Activated CD4-positive, CD25-positive, alpha-beta regulatory T cell treated with anti-CD3 and anti-CD28 coated beads, Interleukin-2, amount 50 U/mL, for 24 hours (primary cell): ENCODE measurements at regions not wholly inside any gene's neighbourhood (a gene's known extent, or its start where the extent isn't known, plus 50 kb on each side); places are given as distances from the start of the nearest gene placed in this dataset.
"Not testable (repeated sequence)": the region's sequence is repeated elsewhere in the genome, so short reads cannot be mapped to it uniquely, and the experiment has no call there.

Source experiments
- ATAC-seq, 2 donors: fragments of 150-1000 bp; cut with Tn5 transposase; one replicate each; pipeline ENCODE4 v1.10.0; 2021; ENCODE audit warnings: mild to moderate bottlenecking in 1 of 2, moderate library complexity in 1 of 2

DNA sequence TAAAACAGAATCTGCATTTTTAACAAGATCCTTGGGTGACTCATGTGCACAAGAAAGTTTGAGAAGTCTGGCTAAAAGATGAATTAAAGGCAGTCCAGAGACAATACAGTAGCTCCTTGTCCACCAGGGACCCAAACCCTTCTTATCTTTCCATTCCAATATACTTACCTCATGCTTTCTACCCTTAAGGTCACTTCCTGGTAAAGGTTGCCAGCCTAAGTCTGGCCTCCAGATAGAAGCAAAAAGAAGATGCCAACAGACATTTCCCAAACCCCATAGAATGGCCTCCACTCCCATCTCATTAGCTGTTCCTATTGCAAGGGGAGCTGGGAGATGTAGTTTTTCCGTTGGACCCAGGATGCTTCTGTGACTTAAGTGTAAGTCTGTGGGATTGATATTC, 101.4 kb upstream of the XYLT1 start:
- ATAC-seq: no peak

GRCh38 chr16:17571499-17572093, 100.8 kb upstream of the XYLT1 start:
- no peak for ATAC-seq

GRCh38 chr16:17568239-17568638, 97.5 kb upstream of the XYLT1 start:
- no peak for ATAC-seq

DNA sequence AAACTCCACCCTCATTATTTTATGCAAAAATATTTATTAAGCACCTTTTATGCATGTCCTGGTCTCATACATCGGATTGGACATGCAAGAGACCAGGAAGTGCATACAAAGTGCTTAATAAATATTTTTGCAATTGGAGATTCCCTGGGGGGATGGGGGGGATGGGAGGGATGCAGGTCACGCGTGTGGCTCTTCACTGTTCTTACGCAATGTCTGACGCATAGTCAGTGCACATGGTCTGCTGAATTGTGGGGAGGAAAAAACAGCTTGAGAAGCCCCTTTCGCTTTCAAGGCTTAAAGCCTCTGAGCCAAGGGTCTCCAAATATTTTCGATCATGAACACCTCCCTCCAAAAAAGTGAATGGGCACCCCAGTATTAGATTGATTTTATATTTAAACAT, 96.7 kb upstream of the XYLT1 start:
- no peak for ATAC-seq

GRCh38 chr16:17566656-17567450, 96.1 kb upstream of the XYLT1 start:
- ATAC-seq: no peak

- ATAC-seq: no peak
These were observed 95.3 kb upstream of the XYLT1 start for GRCh38 chr16:17566075-17566474.

DNA sequence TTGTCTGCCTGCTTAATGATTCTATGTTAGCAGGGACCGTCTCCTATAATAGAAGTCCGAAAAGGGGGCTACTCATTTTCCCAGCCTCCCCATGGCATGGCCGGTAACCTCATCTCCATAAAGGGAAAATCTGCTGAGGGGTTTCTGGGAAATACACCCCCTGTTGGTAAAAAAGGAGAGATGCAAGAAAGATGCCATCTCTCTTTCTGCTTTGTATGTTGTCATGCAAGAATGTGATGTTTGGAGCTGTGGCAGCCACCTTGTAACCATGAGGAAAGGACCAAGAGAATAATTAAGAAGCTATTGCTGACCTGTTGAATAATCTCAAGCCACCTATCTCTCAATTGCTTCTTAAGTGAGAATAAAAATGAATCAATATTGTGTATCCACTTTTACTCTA, 94.8 kb upstream of the XYLT1 start:
- ATAC-seq: no peak

GRCh38 chr16:17564856-17565255, 94.1 kb upstream of the XYLT1 start:
- no peak for ATAC-seq

GRCh38 chr16:17563323-17564091, 92.7 kb upstream of the XYLT1 start:
- no peak for ATAC-seq

DNA sequence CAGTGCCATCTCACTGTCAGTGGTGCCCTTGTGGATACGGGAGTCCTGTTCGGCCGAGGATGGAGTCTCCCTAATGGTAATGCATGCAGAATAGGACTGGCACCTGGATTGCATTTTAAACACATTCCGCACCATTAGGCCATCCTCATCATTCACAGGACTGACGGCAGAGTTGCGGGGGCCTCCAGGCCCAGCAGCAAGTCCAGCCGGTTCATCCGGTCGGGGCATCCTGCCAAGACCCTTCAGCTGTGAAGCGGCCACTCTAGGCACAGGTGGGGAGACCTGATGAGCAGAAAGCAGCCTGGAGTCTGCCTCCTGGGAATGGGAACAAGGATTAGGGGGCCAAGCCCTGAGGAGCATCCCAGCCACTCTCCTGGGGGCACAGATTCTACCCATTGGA, 90.3 kb upstream of the XYLT1 start:
- ATAC-seq: no peak

- no peak for ATAC-seq
These were observed 89.8 kb upstream of the XYLT1 start for GRCh38 chr16:17560548-17560947.

- no peak for ATAC-seq
These were observed 88.6 kb upstream of the XYLT1 start for GRCh38 chr16:17559394-17559793.

DNA sequence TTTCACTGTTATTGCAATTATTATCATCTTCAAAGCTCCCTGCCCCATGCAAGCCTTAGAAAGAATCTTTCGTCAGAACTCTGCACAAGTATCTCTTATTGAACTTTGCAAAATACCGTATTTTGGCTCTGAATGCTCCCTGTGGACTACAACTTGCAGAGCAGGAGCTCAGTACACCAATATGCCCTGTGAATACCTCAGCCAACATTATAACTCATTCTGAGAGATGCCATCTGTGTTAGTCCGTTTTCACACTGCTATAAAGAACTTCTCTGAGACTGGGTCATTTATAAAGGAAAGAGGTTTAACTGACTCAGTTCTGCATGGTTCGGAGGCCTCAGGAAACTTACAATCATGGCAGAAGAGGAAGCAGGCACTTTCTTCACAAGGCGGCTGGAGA, 87.2 kb upstream of the XYLT1 start:
- ATAC-seq: no peak

- ATAC-seq: no peak
These were observed 86.7 kb upstream of the XYLT1 start for GRCh38 chr16:17557480-17557879.

DNA sequence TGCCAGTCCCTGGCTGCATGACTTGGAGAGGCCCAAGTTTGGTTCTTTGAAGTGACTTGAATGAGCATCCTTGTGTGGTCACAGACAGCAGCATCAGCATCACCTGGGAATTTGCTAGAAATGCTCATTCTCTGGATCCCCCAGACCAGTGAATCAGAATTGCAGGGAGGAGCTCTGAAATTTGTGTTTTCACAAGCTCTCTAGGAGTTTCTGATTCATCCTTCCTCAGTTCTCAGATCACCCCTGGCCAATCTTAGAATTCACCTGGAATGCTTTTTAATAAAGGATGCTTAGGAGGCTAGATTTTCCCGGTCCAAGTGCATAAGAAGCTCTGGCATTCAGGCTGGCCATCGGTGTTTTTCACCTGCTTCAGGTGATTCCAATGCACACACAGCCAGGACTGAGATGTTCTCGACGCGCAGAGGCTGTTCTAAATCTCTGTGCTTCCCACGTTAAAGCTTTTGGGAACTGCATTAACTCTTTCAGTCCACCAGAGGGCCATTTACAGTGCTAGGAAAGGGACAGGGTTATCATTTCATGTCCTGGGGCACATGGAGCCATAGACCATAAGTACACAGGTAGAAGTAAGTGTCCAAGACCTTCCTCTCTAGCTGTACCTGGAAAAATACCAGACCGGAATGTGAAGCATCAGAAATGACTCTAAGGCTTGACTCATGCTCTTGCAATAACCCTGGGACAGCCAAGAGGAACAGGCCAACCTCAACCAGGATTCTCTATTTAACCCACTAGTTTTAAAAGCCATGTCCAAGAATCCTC, 85.7 kb upstream of the XYLT1 start:
- ATAC-seq: no peak

DNA sequence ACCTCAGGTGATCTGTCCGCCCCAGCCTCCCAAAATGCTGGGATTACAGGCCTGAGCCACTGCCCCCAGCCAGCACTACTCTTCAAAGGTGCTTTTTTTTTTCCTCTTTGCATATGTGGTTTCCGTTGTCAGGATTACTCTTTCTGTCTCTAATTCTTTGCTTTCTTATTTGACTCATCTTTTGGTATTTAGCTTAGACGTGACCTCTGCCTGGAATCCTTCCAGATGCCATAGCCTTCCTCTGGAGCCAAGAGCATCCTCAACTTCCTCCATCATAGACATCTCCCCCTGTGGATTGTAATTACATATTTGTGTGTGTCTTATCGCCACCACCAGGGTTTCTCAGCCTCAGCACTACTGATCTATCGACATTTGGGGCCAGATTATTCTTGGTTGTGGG, 84.4 kb upstream of the XYLT1 start:
- no peak for ATAC-seq

GRCh38 chr16:17552351-17552750, 81.6 kb upstream of the XYLT1 start:
- no peak for ATAC-seq

- ATAC-seq: not testable (repeated sequence)
These were observed 80.9 kb upstream of the XYLT1 start for GRCh38 chr16:17551682-17552081.

DNA sequence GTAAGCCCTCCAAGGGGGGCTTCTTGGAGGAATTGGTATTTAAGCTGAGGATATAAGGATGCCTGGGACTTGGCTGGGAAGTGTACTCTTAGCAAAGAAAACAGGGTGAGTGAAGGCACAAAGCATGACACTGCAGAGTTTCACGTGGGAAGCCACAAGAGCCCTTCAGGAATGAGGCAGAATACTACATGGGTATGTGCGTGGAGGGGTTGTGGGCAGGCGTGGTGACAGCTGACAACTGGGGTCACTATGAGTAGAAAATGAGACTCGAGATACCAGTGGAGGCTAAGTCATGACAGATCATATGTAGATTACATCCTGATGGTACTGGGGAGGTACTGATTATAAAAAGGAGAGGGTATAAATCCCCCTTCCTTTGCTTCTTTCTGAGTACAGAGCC, 78.1 kb upstream of the XYLT1 start:
- no peak for ATAC-seq

DNA sequence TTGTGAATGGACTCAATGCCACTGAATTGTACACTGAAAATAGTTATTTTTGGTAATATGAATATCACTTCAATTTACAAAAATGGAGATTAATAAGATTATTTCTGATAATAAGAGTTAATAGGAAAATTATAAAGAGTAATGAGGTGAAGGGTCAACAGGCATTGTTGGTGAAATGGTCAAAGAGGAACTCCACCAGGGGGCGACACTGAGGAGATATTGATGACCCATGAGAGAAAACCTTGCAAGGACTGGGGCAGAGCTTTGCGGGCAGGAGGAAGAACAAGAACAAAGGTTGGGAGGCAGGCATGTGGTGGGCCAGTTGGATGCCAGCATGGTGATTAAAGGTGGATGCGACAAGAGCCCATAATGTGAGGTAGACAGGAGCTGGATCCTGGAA, 74.0 kb upstream of the XYLT1 start:
- no peak for ATAC-seq

GRCh38 chr16:17544304-17544703, 73.5 kb upstream of the XYLT1 start:
- ATAC-seq: no peak

GRCh38 chr16:17543073-17543472, 72.3 kb upstream of the XYLT1 start:
- no peak for ATAC-seq

- ATAC-seq: no peak
These were observed 70.6 kb upstream of the XYLT1 start for GRCh38 chr16:17541324-17541723.
